NCI-H526 treated with DMSO at 0.1 percent for 48 hours (cell line): ENCODE measurements at regions not wholly inside any gene's neighbourhood (a gene's known extent, or its start where the extent isn't known, plus 50 kb on each side); places are given as distances from the start of the nearest gene placed in this dataset.

Experiments used
- DNase-seq: peaks from one replicate; lab custom pipeline; 2025; lab: John Stamatoyannopoulos, UW

- no peak for DNase-seq
These were observed 84.1 kb upstream of the TBX3 start for GRCh38 chr12:114767906-114768722.

- no peak for DNase-seq
These were observed 83.2 kb upstream of the TBX3 start for GRCh38 chr12:114767084-114767760.

GRCh38 chr12:114765960-114766691 lies 82.2 kb upstream of the TBX3 start:
- DNase-seq = no peak

GRCh38 chr12:114764510-114764909 lies 80.5 kb upstream of the TBX3 start:
- no peak for DNase-seq

GRCh38 chr12:114762490-114763110 lies 78.6 kb upstream of the TBX3 start:
- no peak for DNase-seq

- DNase-seq = no peak
These were observed 76.3 kb upstream of the TBX3 start for GRCh38 chr12:114760151-114760877.

GRCh38 chr12:114759635-114760034 lies 75.7 kb upstream of the TBX3 start:
- DNase-seq = no peak

GRCh38 chr12:114757684-114758325 lies 73.8 kb upstream of the TBX3 start:
- DNase-seq = no peak

- DNase-seq = no peak
These were observed 68.2 kb upstream of the TBX3 start for GRCh38 chr12:114752217-114752616.

GRCh38 chr12:114751712-114752111 lies 67.7 kb upstream of the TBX3 start:
- no peak for DNase-seq

- DNase-seq = no peak
These were observed 66.9 kb upstream of the TBX3 start for GRCh38 chr12:114750917-114751316.

- DNase-seq = no peak
These were observed 65.1 kb upstream of the TBX3 start for GRCh38 chr12:114749065-114749464.

GRCh38 chr12:114747012-114747858 lies 63.3 kb upstream of the TBX3 start:
- no peak for DNase-seq

- DNase-seq = no peak
These were observed 62.5 kb upstream of the TBX3 start for GRCh38 chr12:114746297-114747011.

- DNase-seq = no peak
These were observed 60.7 kb upstream of the TBX3 start for GRCh38 chr12:114744691-114745090.

- no peak for DNase-seq
These were observed 60.3 kb upstream of the TBX3 start for GRCh38 chr12:114744285-114744684.

- DNase-seq = no peak
These were observed 59.8 kb upstream of the TBX3 start for GRCh38 chr12:114743799-114744198.

GRCh38 chr12:114743289-114743688 lies 59.3 kb upstream of the TBX3 start:
- no peak for DNase-seq

- no peak for DNase-seq
These were observed 58.4 kb upstream of the TBX3 start for GRCh38 chr12:114742363-114742762.

GRCh38 chr12:114741940-114742339 lies 58.0 kb upstream of the TBX3 start:
- DNase-seq = no peak
